ENCODE measurements at regions not wholly inside any gene's neighbourhood (a gene's known extent, or its start where the extent isn't known, plus 50 kb on each side); places are given as distances from the start of the nearest gene placed in this dataset.

GRCh38 chr10:78706726-78707540, 361.8 kb upstream of the ZMIZ1 start:
- WGBS, 2 donors, result 86 to 93% methylated on average over 5 of the region's 5 CpGs
- no peaks in the 10 kb centered on the region for H3K9me3 ChIP-seq
- intact Hi-C loops (cut with DNase I; ENCODE audit: low total_unique reads), result no loop called here

GRCh38 chr10:78707745-78708144, 361.0 kb upstream of the ZMIZ1 start:
- H3K27me3 ChIP-seq, result no peaks in the 10 kb centered on the region
- H3K27ac ChIP-seq, result no peak overlapping the region
- no peaks in the 10 kb centered on the region for H3K4me1 ChIP-seq
- no peak for DNase-seq
- WGBS, 2 donors, result 81 to 86% methylated on average over 4 of the region's 4 CpGs
- no peaks in the 10 kb centered on the region for H3K36me3 ChIP-seq (ENCODE audit: low read depth, missing control alignments)
- no peak overlapping the region for H3K4me3 ChIP-seq
- TF ChIP-seq, protein P1, sequence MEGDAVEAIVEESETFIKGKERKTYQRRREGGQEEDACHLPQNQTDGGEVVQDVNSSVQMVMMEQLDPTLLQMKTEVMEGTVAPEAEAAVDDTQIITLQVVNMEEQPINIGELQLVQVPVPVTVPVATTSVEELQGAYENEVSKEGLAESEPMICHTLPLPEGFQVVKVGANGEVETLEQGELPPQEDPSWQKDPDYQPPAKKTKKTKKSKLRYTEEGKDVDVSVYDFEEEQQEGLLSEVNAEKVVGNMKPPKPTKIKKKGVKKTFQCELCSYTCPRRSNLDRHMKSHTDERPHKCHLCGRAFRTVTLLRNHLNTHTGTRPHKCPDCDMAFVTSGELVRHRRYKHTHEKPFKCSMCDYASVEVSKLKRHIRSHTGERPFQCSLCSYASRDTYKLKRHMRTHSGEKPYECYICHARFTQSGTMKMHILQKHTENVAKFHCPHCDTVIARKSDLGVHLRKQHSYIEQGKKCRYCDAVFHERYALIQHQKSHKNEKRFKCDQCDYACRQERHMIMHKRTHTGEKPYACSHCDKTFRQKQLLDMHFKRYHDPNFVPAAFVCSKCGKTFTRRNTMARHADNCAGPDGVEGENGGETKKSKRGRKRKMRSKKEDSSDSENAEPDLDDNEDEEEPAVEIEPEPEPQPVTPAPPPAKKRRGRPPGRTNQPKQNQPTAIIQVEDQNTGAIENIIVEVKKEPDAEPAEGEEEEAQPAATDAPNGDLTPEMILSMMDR (IDR thresholded peaks at IDR 0.05), result no peak
- TF ChIP-seq POLR2A (IDR thresholded peaks at IDR 0.05), result no peak
- intact Hi-C loops (cut with DNase I; ENCODE audit: low total_unique reads), result no loop called here
- H3K9me3 ChIP-seq, result no peaks in the 10 kb centered on the region

More at GRCh38 chr10:78706726-78707540, 361.8 kb upstream of the ZMIZ1 start:
- no peak overlapping the region for H3K27ac ChIP-seq
- H3K4me1 ChIP-seq, result no peaks in the 10 kb centered on the region
- TF ChIP-seq, protein P1 (IDR thresholded peaks at IDR 0.05), result no peak
- no peak for TF ChIP-seq POLR2A (IDR thresholded peaks at IDR 0.05)
- no peak overlapping the region for H3K4me3 ChIP-seq
- no peak for DNase-seq
- H3K27me3 ChIP-seq, result no peaks in the 10 kb centered on the region
- no peaks in the 10 kb centered on the region for H3K36me3 ChIP-seq (ENCODE audit: low read depth, missing control alignments)

GRCh38 chr10:78712147-78712546, 356.6 kb upstream of the ZMIZ1 start:
- no peaks in the 10 kb centered on the region for H3K9me3 ChIP-seq
- no peak for DNase-seq
- no peaks in the 10 kb centered on the region for H3K36me3 ChIP-seq (ENCODE audit: low read depth, missing control alignments)
- no peaks in the 10 kb centered on the region for H3K27me3 ChIP-seq
- H3K4me1 ChIP-seq, result no peaks in the 10 kb centered on the region
- intact Hi-C loops (cut with DNase I; ENCODE audit: low total_unique reads), result no loop called here
- H3K27ac ChIP-seq, result no peak overlapping the region
- H3K4me3 ChIP-seq, result no peak overlapping the region
- TF ChIP-seq, protein P1 (IDR thresholded peaks at IDR 0.05), result no peak
- no peak for TF ChIP-seq POLR2A (IDR thresholded peaks at IDR 0.05)
- WGBS, 2 donors, result 90 to 95% methylated on average over 3 of the region's 3 CpGs

DNA sequence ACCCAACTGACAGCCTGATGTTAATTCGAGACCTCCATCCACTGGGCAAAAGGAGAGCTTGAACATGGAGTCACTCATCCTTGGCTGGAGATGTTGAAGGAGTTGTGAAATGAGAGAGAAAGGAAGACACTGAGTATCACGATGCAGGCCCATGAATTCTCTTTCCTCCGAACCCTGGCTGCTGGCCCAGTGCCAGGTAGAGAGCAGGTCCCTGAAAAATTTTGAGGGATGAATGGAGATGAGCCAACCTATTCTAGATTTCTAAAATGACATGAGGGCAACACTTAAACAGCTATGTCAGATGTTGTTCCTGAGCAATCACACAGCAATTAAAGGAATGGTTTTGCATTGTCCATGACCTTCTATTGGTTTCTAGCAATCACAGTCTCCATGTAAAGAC, 355.1 kb upstream of the ZMIZ1 start:
- DNase-seq, result no peak
- intact Hi-C loops (cut with DNase I; ENCODE audit: low total_unique reads), result no loop called here
- H3K4me1 ChIP-seq, result no peaks in the 10 kb centered on the region
- 69 to 81% methylated on average over 3 of the region's 3 CpGs for WGBS, 2 donors
- no peaks in the 10 kb centered on the region for H3K9me3 ChIP-seq
- no peak for TF ChIP-seq POLR2A (IDR thresholded peaks at IDR 0.05)
- TF ChIP-seq, protein P1 (IDR thresholded peaks at IDR 0.05), result no peak
- H3K27me3 ChIP-seq, result no peaks in the 10 kb centered on the region
- H3K27ac ChIP-seq, result no peak overlapping the region
- H3K4me3 ChIP-seq, result no peak overlapping the region
- H3K36me3 ChIP-seq (ENCODE audit: low read depth, missing control alignments), result no peaks in the 10 kb centered on the region

GRCh38 chr10:78714225-78714624, 354.5 kb upstream of the ZMIZ1 start:
- Histone ChIP-seq H3K27me3 (no peaks in the 10 kb centered on the region), H3K27ac (no peak overlapping the region), H3K9me3 (no peaks in the 10 kb centered on the region), H3K36me3 (ENCODE audit: low read depth, missing control alignments) (no peaks in the 10 kb centered on the region), H3K4me1 (no peaks in the 10 kb centered on the region), H3K4me3 (no peak overlapping the region)
- intact Hi-C loops (cut with DNase I; ENCODE audit: low total_unique reads), result no loop called here
- no peak for DNase-seq
- TF ChIP-seq, protein P1 (IDR thresholded peaks at IDR 0.05), result no peak
- no peak for TF ChIP-seq POLR2A (IDR thresholded peaks at IDR 0.05)
- WGBS, 2 donors, result 65 to 66% methylated on average over 2 of the region's 2 CpGs

All from testis (tissue), 2 donors.